GM21786 (cell line): ENCODE measurements at regions not wholly inside any gene's neighbourhood (a gene's known extent, or its start where the extent isn't known, plus 50 kb on each side); places are given as distances from the start of the nearest gene placed in this dataset.

ENCODE experiments used
- ATAC-seq: cut with Tn5 transposase; IDR thresholded peaks from one replicate; pipeline ENCODE4 v1.9.1; 2021; ENCODE audit not compliant: unreplicated experiment

- ATAC-seq, result no peak
These were observed 646.5 kb upstream of the GRAMD2B start for GRCh38 chr5:125776656-125777139.

- ATAC-seq, result no peak
These were observed 644.4 kb upstream of the GRAMD2B start for GRCh38 chr5:125778791-125779190.

GRCh38 chr5:125785407-125785806 lies 637.8 kb upstream of the GRAMD2B start:
- no peak for ATAC-seq

GRCh38 chr5:125786021-125786420 lies 637.2 kb upstream of the GRAMD2B start:
- ATAC-seq, result no peak

- no peak for ATAC-seq
These were observed 629.7 kb upstream of the GRAMD2B start for GRCh38 chr5:125793470-125793869.

GRCh38 chr5:125794922-125795321 lies 628.3 kb upstream of the GRAMD2B start:
- no peak for ATAC-seq

- ATAC-seq, result no peak
These were observed 624.9 kb upstream of the GRAMD2B start for GRCh38 chr5:125798307-125798706.

- ATAC-seq, result no peak
These were observed 610.6 kb upstream of the GRAMD2B start for GRCh38 chr5:125812651-125813050.

- no peak for ATAC-seq
These were observed 609.8 kb upstream of the GRAMD2B start for GRCh38 chr5:125813221-125813974.

GRCh38 chr5:125814119-125814518 lies 609.1 kb upstream of the GRAMD2B start:
- ATAC-seq, result no peak

- no peak for ATAC-seq
These were observed 599.6 kb upstream of the GRAMD2B start for GRCh38 chr5:125823572-125823971.

GRCh38 chr5:125826214-125826613 lies 597.0 kb upstream of the GRAMD2B start:
- no peak for ATAC-seq

- ATAC-seq, result peak; percentile 75
These were observed 593.9 kb upstream of the GRAMD2B start for GRCh38 chr5:125829349-125829748.

GRCh38 chr5:125833398-125833797 lies 589.8 kb upstream of the GRAMD2B start:
- ATAC-seq, result no peak

GRCh38 chr5:125834438-125835115 lies 588.6 kb upstream of the GRAMD2B start:
- no peak for ATAC-seq

- peak; percentile 79 for ATAC-seq
These were observed 587.7 kb upstream of the GRAMD2B start for GRCh38 chr5:125835293-125836172.

- ATAC-seq, result no peak
These were observed 587.0 kb upstream of the GRAMD2B start for GRCh38 chr5:125836256-125836655.

- ATAC-seq, result no peak
These were observed 585.3 kb upstream of the GRAMD2B start for GRCh38 chr5:125837866-125838265.

- no peak for ATAC-seq
These were observed 575.6 kb upstream of the GRAMD2B start for GRCh38 chr5:125847561-125847960.

- ATAC-seq, result no peak
These were observed 574.5 kb upstream of the GRAMD2B start for GRCh38 chr5:125848751-125849150.

GRCh38 chr5:125856949-125857348 lies 566.3 kb upstream of the GRAMD2B start:
- ATAC-seq, result no peak
